ENCODE measurements at regions not wholly inside any gene's neighbourhood (a gene's known extent, or its start where the extent isn't known, plus 50 kb on each side); places are given as distances from the start of the nearest gene placed in this dataset.

DNA sequence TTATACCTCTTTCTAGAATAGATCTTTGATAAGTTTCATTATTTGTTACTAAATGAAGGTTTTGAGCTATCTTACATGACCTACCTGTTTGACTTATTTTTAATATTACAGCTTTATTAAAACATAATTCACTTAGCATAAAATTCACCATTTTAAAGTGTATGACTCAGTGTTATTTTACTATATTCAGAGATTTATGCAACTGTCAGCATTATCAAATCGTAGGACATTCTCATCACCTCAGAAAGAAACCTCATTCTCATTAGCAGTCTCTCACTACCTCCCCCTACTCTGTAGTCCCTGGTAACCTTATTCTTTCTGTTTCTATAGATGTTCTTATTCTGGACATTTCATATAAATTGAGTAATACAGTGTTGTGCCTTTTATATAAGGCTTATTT is 207.9 kb upstream of the FOXP2 start:
- H3K4me1 ChIP-seq (ENCODE audit: insufficient read depth, low read length): no peaks in the 10 kb centered on the region
- no peak overlapping the region for H3K4me3 Mint-ChIP-seq

More for the DNA sequence above, 207.9 kb upstream of the FOXP2 start:
- Histone ChIP-seq H3K23me2 (ENCODE audit: insufficient read length, low read depth, low read length, poor library complexity, severe bottlenecking) (no peaks in the 10 kb centered on the region), H3K27ac (ENCODE audit: insufficient read length, low read depth, low read length) (no peak overlapping the region), H3K14ac (ENCODE audit: insufficient read depth, low read length) (no peak overlapping the region), H2BK15ac (ENCODE audit: low read depth, low read length) (no peak overlapping the region), H4K8ac (replicated peaks; ENCODE audit: insufficient read length, low read depth, low read length) (no peak overlapping the region), H2BK120ac (ENCODE audit: low read depth, low read length, poor library complexity, severe bottlenecking) (no peak overlapping the region), H3K4ac (ENCODE audit: low read depth, low read length) (no peak overlapping the region), H4K20me1 (ENCODE audit: control insufficient read depth, insufficient read depth, insufficient read length) (no peaks in the 10 kb centered on the region), H3K18ac (ENCODE audit: insufficient read length, low read depth, low read length) (no peak overlapping the region), H2AFZ (ENCODE audit: low read length) (no peak overlapping the region), H2AK5ac (ENCODE audit: insufficient read length, low read length) (no peak overlapping the region), H3K56ac (ENCODE audit: insufficient read length, low read depth, low read length) (no peak overlapping the region), H3K4me2 (ENCODE audit: insufficient read depth, insufficient read length, low read length) (no peak overlapping the region), H4K5ac (ENCODE audit: insufficient read length, low read depth, low read length) (no peak overlapping the region), H3K79me1 (ENCODE audit: insufficient read depth, low read depth, low read length, poor library complexity, severe bottlenecking) (no peaks in the 10 kb centered on the region), H3T11ph (ENCODE audit: low read length) (no peak overlapping the region), H3K27me3 (ENCODE audit: insufficient read depth, low read length) (no peaks in the 10 kb centered on the region), H4K91ac (ENCODE audit: insufficient read length, low read depth, low read length) (no peak overlapping the region), H3K9ac (ENCODE audit: extremely low read depth, insufficient read length, low read length) (no peak overlapping the region), H3K23ac (ENCODE audit: insufficient read length, low read depth, low read length) (no peak overlapping the region), H2BK12ac (ENCODE audit: insufficient read length, low read depth, low read length) (no peak overlapping the region), H2BK20ac (ENCODE audit: low read depth, low read length, poor library complexity, severe bottlenecking) (no peak overlapping the region), H3K9me3 (ENCODE audit: control insufficient read depth, low read depth, low read length) (no peaks in the 10 kb centered on the region), H3K79me2 (ENCODE audit: insufficient read depth, low read length) (no peaks in the 10 kb centered on the region), H2BK5ac (ENCODE audit: insufficient read length, low read length) (no peak overlapping the region)
- Mint-ChIP-seq H3K27me3 (ENCODE audit: low read depth) (no peaks in the 10 kb centered on the region), H3K27ac (no peak overlapping the region), H3K9me3 (peaks cover 0 to 2% of the 10 kb centered on the region in 2 experiments; a peak in 4 of 5 replicates), H3K36me3 (ENCODE audit: insufficient read depth in 1 of 3, low read depth in 3 of 3) (peaks cover 0 to 4% (median 3%) of the 10 kb centered on the region in 3 experiments; a peak in 3 of 7 replicates), H3K4me1 (peaks cover 4 to 6% of the 10 kb centered on the region in 2 experiments; a peak in 3 of 4 replicates)
- no peak for TF ChIP-seq CTCF (conservative IDR thresholded peaks at IDR 0.05)
- WGBS (ENCODE audit: extremely low coverage, insufficient read length, low lambda C conversion rate): no CpG with 5 or more reads among the region's 1 CpG
- DNase-seq: no peak
